CD14-positive monocyte (primary cell): ENCODE measurements at regions not wholly inside any gene's neighbourhood (a gene's known extent, or its start where the extent isn't known, plus 50 kb on each side); places are given as distances from the start of the nearest gene placed in this dataset.

Source experiments
- DNase-seq, 3 donors: peaks; one replicate each; pipeline ENCODE4 v3.0.0-alpha.2; 2011 to 2022
- H2AFZ ChIP-seq: 2 replicates; pipeline ENCODE4 v1.6.0; 2012; ENCODE audit warnings: mild to moderate bottlenecking, low read depth, low read length, inconsistent platforms; ENCODE audit not compliant: insufficient read depth, poor library complexity, severe bottlenecking
- H3K27ac ChIP-seq, 2 donors: 1 replicate in 1 of 2; 2 replicates in 1 of 2; pipeline ENCODE4 v1.5.1; 2012 to 2013; ENCODE audit warnings: low read length in 2 of 2, control low read depth in 1 of 2, inconsistent platforms in 1 of 2, low read depth in 1 of 2, mild to moderate bottlenecking in 1 of 2
- H3K27me3 ChIP-seq, 2 donors: one replicate each; pipeline versions ENCODE4 v1.6.0 to v1.6.1; 2011 to 2013; ENCODE audit warnings: low read length in 2 of 2; ENCODE audit not compliant: control insufficient read depth in 2 of 2, insufficient read depth in 2 of 2
- H3K36me3 ChIP-seq, 2 donors: replicated peaks in 1 of 2; 1 replicate in 1 of 2; 2 replicates in 1 of 2; pipeline versions ENCODE4 v1.5.1 to v1.6.1; 2012 to 2013; ENCODE audit warnings: low read length in 2 of 2, control low read depth in 1 of 2, inconsistent platforms in 1 of 2, mild to moderate bottlenecking in 1 of 2; ENCODE audit not compliant: insufficient read depth in 2 of 2, control insufficient read depth in 1 of 2
- H3K4me1 ChIP-seq, 2 donors: 1 replicate in 1 of 2; 2 replicates in 1 of 2; pipeline versions ENCODE4 v1.5.1 to v1.6.1; 2012 to 2013; ENCODE audit warnings: low read length in 2 of 2, control low read depth in 1 of 2, inconsistent platforms in 1 of 2, mild to moderate bottlenecking in 1 of 2, moderate library complexity in 1 of 2; ENCODE audit not compliant: insufficient read depth in 2 of 2, control insufficient read depth in 1 of 2
- H3K4me2 ChIP-seq: replicated peaks from 2 replicates; pipeline ENCODE3; 2012; ENCODE audit warnings: low read length, moderate library complexity, mild to moderate bottlenecking; ENCODE audit not compliant: poor library complexity, severe bottlenecking; ENCODE audit errors: extremely low read depth
- H3K4me3 ChIP-seq, 3 experiments: fragments of 200-600 bp in 1 of 3; sonication (generic) in 1 of 3; replicated peaks in 1 of 3; 1 replicate in 2 of 3; 2 replicates in 1 of 3; pipeline ENCODE4 v1.5.1; 2011 to 2013; ENCODE audit warnings: low read length in 3 of 3, mild to moderate bottlenecking in 3 of 3, control low read depth in 2 of 3, low read depth in 2 of 3, inconsistent platforms in 1 of 3, moderate library complexity in 1 of 3
- H3K79me2 ChIP-seq: 2 replicates; pipeline ENCODE4 v1.6.0; 2012; ENCODE audit warnings: mild to moderate bottlenecking, control low read depth, inconsistent platforms, low read length, moderate library complexity; ENCODE audit not compliant: insufficient read depth
- H3K9ac ChIP-seq: 2 replicates; pipeline ENCODE4 v1.6.0; 2017; ENCODE audit warnings: low read length, mild to moderate bottlenecking; ENCODE audit not compliant: insufficient read depth, poor library complexity, severe bottlenecking
- H3K9me3 ChIP-seq, 2 donors: replicated peaks in 1 of 2; 1 replicate in 1 of 2; 2 replicates in 1 of 2; pipeline versions ENCODE4 v1.5.1 to v1.6.1; 2012 to 2013; ENCODE audit warnings: low read length in 2 of 2, control low read depth in 1 of 2; ENCODE audit not compliant: control insufficient read depth in 1 of 2, insufficient read depth in 1 of 2
- H4K20me1 ChIP-seq: 2 replicates; pipeline ENCODE4 v1.6.0; 2012; ENCODE audit warnings: mild to moderate bottlenecking, low read length, control low read depth, moderate library complexity; ENCODE audit not compliant: insufficient read depth
- H3K27ac Mint-ChIP-seq, 7 donors: one replicate each; pipeline ENCODE4 v1.8.0; 2020; ENCODE audit warnings: mild to moderate bottlenecking in 7 of 7, mixed read lengths in 7 of 7, moderate library complexity in 6 of 7, inconsistent platforms in 2 of 7
- H3K27me3 Mint-ChIP-seq, 3 donors: one replicate each; pipeline ENCODE4 v1.8.0; 2021 to 2022; ENCODE audit warnings: low read depth in 3 of 3, mild to moderate bottlenecking in 3 of 3, mixed read lengths in 3 of 3, moderate library complexity in 3 of 3, inconsistent platforms in 1 of 3
- H3K36me3 Mint-ChIP-seq, 2 donors: one replicate each; pipeline ENCODE4 v1.8.0; 2020; ENCODE audit warnings: mixed read lengths in 2 of 2, inconsistent platforms in 1 of 2, mild to moderate bottlenecking in 1 of 2
- H3K4me1 Mint-ChIP-seq: one replicate; pipeline ENCODE4 v1.8.0; 2020; ENCODE audit warnings: mild to moderate bottlenecking, mixed read lengths
- H3K4me3 Mint-ChIP-seq, 2 donors: one replicate each; pipeline ENCODE4 v1.8.0; 2020; ENCODE audit warnings: mild to moderate bottlenecking in 2 of 2, mixed read lengths in 2 of 2, moderate library complexity in 1 of 2
- H3K9me3 Mint-ChIP-seq, 7 donors: one replicate each; pipeline ENCODE4 v1.8.0; 2020 to 2022; ENCODE audit warnings: mixed read lengths in 7 of 7, mild to moderate bottlenecking in 6 of 7, moderate library complexity in 6 of 7, inconsistent platforms in 2 of 7
- CTCF ChIP-seq: fragments of 200-600 bp; IDR thresholded peaks from one replicate; pipeline ENCODE4 v1.8.0; 2022; ENCODE audit warnings: antibody characterized with exemption, mild to moderate bottlenecking
- WGBS: methylation state at CpG from one replicate; pipeline ENCODE4 v1.1.5; 2013; ENCODE audit warnings: missing lambda C conversion rate; ENCODE audit not compliant: insufficient coverage; 5-methylcytosine and 5-hydroxymethylcytosine counted together
- intact Hi-C, 2 donors: fragments of 100-400 bp; cut with micrococcal nuclease; formaldehyde crosslinking; loops; one replicate each; pipeline versions ENCODE4 v1.15.0 to v1.15.1; 2023

DNA sequence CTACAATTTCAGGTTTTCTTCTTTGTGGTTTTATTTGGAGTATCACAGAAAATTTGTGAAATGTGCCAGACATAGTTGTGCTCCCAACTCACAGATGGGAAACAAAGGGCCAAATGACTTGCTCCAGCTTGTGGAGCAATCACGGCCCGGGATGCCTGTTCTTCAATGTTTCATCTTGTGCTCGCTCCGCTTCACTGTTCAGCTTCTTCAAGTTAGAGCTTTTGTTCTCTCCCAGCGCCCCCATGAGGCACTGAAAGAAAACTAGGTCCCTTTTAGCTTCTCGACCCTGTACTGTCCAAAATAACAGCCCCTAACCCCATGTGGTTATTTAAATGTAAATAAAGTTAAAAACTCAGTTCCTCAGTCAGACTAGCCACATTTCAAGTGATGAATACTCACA, 187.9 kb upstream of the STXBP6 start:
- Histone ChIP-seq H3K27ac (no peak overlapping the region), H3K4me2 (no peak overlapping the region), H4K20me1 (no peaks in the 10 kb centered on the region), H2AFZ (no peak overlapping the region), H3K9me3 (no peaks in the 10 kb centered on the region), H3K27me3 (no peaks in the 10 kb centered on the region), H3K4me1 (no peaks in the 10 kb centered on the region), H3K9ac (no peak overlapping the region), H3K79me2 (no peaks in the 10 kb centered on the region), H3K4me3 (no peak overlapping the region), H3K36me3 (no peaks in the 10 kb centered on the region)
- TF ChIP-seq CTCF: no peak
- Mint-ChIP-seq H3K36me3 (no peaks in the 10 kb centered on the region), H3K4me1 (no peaks in the 10 kb centered on the region), H3K9me3 (peaks cover 0 to 3% (median 0%) of the 10 kb centered on the region in 7 donors), H3K27me3 (peaks cover 0 to 5% (median 4%) of the 10 kb centered on the region in 3 donors), H3K4me3 (no peak overlapping the region), H3K27ac (no peak overlapping the region)
- intact Hi-C loops: no loop called here
- DNase-seq: no peak
- 44% methylated on average over 2 of the region's 6 CpGs for WGBS

DNA sequence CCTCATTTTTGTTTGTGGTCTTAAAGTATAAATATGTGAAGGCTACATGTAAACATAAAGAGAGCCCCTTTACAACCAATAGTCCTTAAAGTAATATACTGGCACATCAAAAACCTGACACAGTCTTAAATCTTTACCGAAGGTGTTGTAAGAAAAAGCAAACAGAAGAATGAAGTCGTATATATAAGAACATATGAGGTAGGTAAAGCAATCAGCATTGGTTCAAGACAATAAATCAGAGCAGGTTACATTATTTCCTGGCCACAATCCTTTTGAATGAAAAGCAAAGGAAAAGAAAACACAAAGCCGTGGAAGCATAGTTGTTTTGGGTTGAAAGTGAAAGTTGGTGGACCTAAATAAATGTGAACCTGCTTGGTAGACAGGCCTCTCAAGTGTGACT, 183.7 kb upstream of the STXBP6 start:
- Histone ChIP-seq H3K9ac (no peak overlapping the region), H3K27ac (no peak overlapping the region), H3K9me3 (no peaks in the 10 kb centered on the region), H3K4me1 (no peaks in the 10 kb centered on the region), H3K36me3 (no peaks in the 10 kb centered on the region), H4K20me1 (no peaks in the 10 kb centered on the region), H3K79me2 (no peaks in the 10 kb centered on the region), H3K27me3 (no peaks in the 10 kb centered on the region), H2AFZ (no peak overlapping the region), H3K4me3 (no peak overlapping the region), H3K4me2 (no peak overlapping the region)
- WGBS: 0% methylated on average over 1 of the region's 3 CpGs
- H3K27me3 Mint-ChIP-seq: peaks cover 0 to 4% (median 3%) of the 10 kb centered on the region in 3 donors
- intact Hi-C loops: no loop called here
- no peak for TF ChIP-seq CTCF
- H3K36me3 Mint-ChIP-seq: no peaks in the 10 kb centered on the region
- H3K4me1 Mint-ChIP-seq: no peaks in the 10 kb centered on the region
- no peak overlapping the region for H3K4me3 Mint-ChIP-seq
- no peak overlapping the region for H3K27ac Mint-ChIP-seq
- DNase-seq: no peak
- H3K9me3 Mint-ChIP-seq: peaks cover 0 to 3% (median 0%) of the 10 kb centered on the region in 7 donors
